Upper lobe of left lung (tissue), 6 donors: ENCODE measurements at regions not wholly inside any gene's neighbourhood (a gene's known extent, or its start where the extent isn't known, plus 50 kb on each side); places are given as distances from the start of the nearest gene placed in this dataset.

Experiments used
- ATAC-seq, 2 donors: fragments of 200-7000 bp; cut with Tn5 transposase; one replicate each; pipeline ENCODE4 v1.9.1; 2022; ENCODE audit warnings: mild to moderate bottlenecking in 2 of 2, moderate library complexity in 2 of 2; ENCODE audit not compliant: low FRiP score in 2 of 2
- DNase-seq, 2 donors: peaks; one replicate each; pipeline ENCODE4 v3.0.0-alpha.2; 2019 to 2020
- H3K27ac ChIP-seq, 4 donors: fragments of 200-600 bp; sonication (generic); one replicate each; pipeline ENCODE4 v1.5.1; 2016 to 2019
- H3K27me3 ChIP-seq, 4 donors: fragments of 200-600 bp; sonication (generic); one replicate each; pipeline ENCODE4 v1.5.1; 2017 to 2019
- H3K36me3 ChIP-seq, 4 donors: fragments of 200-600 bp; sonication (generic); one replicate each; pipeline ENCODE4 v1.5.1; 2016 to 2019
- H3K4me1 ChIP-seq, 4 donors: fragments of 200-600 bp; sonication (generic); one replicate each; pipeline ENCODE4 v1.5.1; 2018 to 2019
- H3K4me3 ChIP-seq, 4 donors: fragments of 200-600 bp; sonication (generic); one replicate each; pipeline ENCODE4 v1.5.1; 2017 to 2019; ENCODE audit warnings: mild to moderate bottlenecking in 2 of 4, moderate library complexity in 1 of 4
- H3K9me3 ChIP-seq, 4 donors: fragments of 200-600 bp; sonication (generic); one replicate each; pipeline ENCODE4 v1.5.1; 2018 to 2019
- CTCF ChIP-seq, 6 experiments: fragments of 450-650 bp in 4 of 6; fragments of 200-600 bp in 2 of 6; sonication (generic) in 2 of 6; IDR thresholded peaks; one replicate each; pipeline ENCODE4 v1.5.1; 2016 to 2019; ENCODE audit warnings: antibody characterized with exemption in 6 of 6
- EP300 ChIP-seq, 4 donors: sonication (generic); formaldehyde crosslinking; IDR thresholded peaks; one replicate each; pipeline ENCODE4 v1.5.1; 2017; ENCODE audit warnings: antibody characterized with exemption in 4 of 4, control low read depth in 2 of 4
- POLR2A ChIP-seq, 4 donors: fragments of 450-650 bp; IDR thresholded peaks; one replicate each; pipeline ENCODE4 v1.5.1; 2016 to 2017; ENCODE audit warnings: antibody characterized with exemption in 4 of 4, mild to moderate bottlenecking in 2 of 4
- POLR2AphosphoS5 ChIP-seq, 2 donors: sonication (generic); formaldehyde crosslinking; IDR thresholded peaks; one replicate each; pipeline ENCODE4 v1.5.1; 2017; ENCODE audit warnings: antibody characterized with exemption in 2 of 2
- WGBS, 2 donors: methylation state at CpG; one replicate each; pipeline ENCODE4 v1.1.5; 2017 to 2018; 5-methylcytosine and 5-hydroxymethylcytosine counted together
- donor health status: DM: no; HTN: no; CAD: no; lungs with moderate emphysema.
- donor health status: DM: no; HTN: yes; CAD: no; lungs with severe emphysema.

GRCh38 chr20:57811374-57812020, 101.7 kb upstream of the PMEPA1 start:
- Histone ChIP-seq H3K27ac (peak overlapping the region in 1 of 4 donors; percentile 67), H3K4me1 (peaks cover 0 to 18% (median 4%) of the 10 kb centered on the region in 4 donors), H3K4me3 (no peak overlapping the region), H3K27me3 (no peaks in the 10 kb centered on the region), H3K36me3 (no peaks in the 10 kb centered on the region), H3K9me3 (no peaks in the 10 kb centered on the region)
- WGBS, 2 donors, result 28 to 42% methylated on average over 9 of the region's 9 CpGs
- peak in 1 of 2 donors; percentile 7 for ATAC-seq
- DNase-seq, result peak in 1 of 2 donors; percentile 39
- TF ChIP-seq CTCF (IDR thresholded peaks at IDR 0.05) (no peak), POLR2A (IDR thresholded peaks at IDR 0.05) (no peak), POLR2AphosphoS5 (IDR thresholded peaks at IDR 0.05) (peak in 1 of 2 donors; percentile 61)

DNA sequence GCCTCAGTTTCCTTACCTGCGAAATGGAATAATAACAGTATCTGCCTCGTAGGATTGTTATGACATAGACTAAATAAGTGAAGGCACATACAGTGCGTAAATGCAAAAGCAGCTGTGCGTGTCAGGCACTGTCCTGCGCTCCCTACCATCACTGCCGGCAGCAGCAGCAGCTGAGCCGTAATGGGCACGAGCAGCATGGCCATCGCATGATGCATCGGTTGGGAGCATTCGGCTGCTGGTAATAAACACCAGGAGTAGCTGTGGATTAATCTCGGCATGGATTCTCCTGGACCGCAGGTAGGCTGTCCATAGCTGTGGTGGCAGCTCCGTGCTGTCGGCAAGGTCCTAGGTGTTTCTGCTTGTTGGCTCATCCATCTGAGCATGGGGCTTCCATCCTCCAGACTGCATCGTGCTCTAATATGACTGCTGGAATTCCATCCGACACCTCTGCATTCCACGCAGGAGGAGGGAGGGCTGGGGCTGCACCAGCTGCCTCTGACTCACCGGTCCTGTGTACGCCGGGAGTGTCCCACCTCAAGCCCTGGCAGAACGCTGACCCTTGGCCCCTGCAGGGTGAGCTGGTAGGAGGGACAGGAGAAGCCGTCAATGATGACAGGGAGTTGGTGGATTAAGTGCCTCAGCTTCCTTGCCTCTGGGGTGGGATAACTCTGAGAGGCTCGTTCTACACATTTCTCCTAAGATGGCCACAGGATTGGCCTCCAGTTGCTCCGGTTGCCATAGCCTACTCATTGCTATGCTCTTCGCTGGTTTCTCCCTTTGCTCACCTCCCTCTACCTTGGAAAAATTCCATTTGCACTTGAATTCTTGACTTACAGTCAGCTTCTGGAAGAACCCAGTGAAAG, 100.9 kb upstream of the PMEPA1 start:
- H3K27me3 ChIP-seq, result no peaks in the 10 kb centered on the region
- 80 to 94% methylated on average over 19 to 26 of the region's 26 CpGs for WGBS, 2 donors
- ATAC-seq (peak in 1 of 2 donors; percentile 8), DNase-seq (no peak)
- H3K4me1 ChIP-seq, result peaks cover 0 to 18% (median 4%) of the 10 kb centered on the region in 4 donors
- no peak overlapping the region for H3K4me3 ChIP-seq
- no peak overlapping the region for H3K27ac ChIP-seq
- no peaks in the 10 kb centered on the region for H3K36me3 ChIP-seq
- TF ChIP-seq CTCF (IDR thresholded peaks at IDR 0.05) (no peak), POLR2A (IDR thresholded peaks at IDR 0.05) (no peak), EP300 (IDR thresholded peaks at IDR 0.05) (no peak), POLR2AphosphoS5 (IDR thresholded peaks at IDR 0.05) (no peak)
- H3K9me3 ChIP-seq, result no peaks in the 10 kb centered on the region

DNA sequence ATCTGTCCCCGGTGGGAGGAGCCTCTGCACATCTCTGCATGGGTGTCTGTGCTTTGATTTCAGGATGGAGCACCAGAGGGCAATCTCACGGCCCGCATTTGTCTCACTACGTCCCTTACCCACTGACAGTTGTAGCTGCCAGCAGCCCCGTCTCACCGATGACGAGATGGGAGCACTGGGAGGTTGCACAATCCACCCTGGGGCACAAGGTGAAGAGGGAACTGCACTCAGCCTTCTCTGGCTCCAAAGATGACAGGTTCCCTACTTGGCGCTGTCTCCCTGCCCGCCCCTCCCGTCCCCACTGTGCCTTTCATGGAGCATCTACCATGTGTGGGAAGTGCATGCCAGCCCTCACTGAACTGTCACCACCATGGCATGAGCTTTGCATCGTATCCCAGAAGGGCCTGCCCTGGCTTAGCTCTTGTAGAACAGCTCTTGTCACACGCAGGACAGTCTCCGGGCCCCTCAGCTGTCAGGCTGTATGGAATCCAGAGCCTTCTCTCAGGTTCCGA, 99.9 kb upstream of the PMEPA1 start:
- no peaks in the 10 kb centered on the region for H3K36me3 ChIP-seq
- DNase-seq (peak in 1 of 2 donors; percentile 30), ATAC-seq (no peak)
- peaks cover 0 to 18% (median 4%) of the 10 kb centered on the region in 4 donors for H3K4me1 ChIP-seq
- no peak overlapping the region for H3K4me3 ChIP-seq
- TF ChIP-seq POLR2AphosphoS5 (IDR thresholded peaks at IDR 0.05), result no peak
- no peak for TF ChIP-seq CTCF (IDR thresholded peaks at IDR 0.05)
- no peak for TF ChIP-seq POLR2A (IDR thresholded peaks at IDR 0.05)
- TF ChIP-seq EP300 (IDR thresholded peaks at IDR 0.05), result no peak
- H3K27ac ChIP-seq, result no peak overlapping the region
- 54 to 78% methylated on average over 6 to 14 of the region's 14 CpGs for WGBS, 2 donors
- no peaks in the 10 kb centered on the region for H3K27me3 ChIP-seq
- H3K9me3 ChIP-seq, result no peaks in the 10 kb centered on the region

DNA sequence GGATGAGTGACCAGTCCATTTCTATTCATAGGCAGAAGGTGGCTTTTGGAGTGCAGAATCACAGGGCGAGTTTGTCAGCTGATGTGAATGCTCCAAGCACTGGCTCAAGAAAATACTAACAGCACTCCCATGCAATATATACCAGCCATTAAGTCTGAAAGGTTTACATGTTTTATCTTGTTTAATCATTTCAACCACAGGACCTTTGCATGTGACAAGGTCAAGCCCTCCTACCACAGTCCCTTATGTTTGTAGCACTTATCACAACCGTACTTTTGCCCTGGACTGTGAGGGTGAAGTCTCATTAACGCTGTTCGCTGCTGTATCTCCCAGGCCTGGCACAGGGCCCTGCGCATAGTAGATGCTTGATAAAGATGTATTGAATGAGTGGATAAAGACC, 99.3 kb upstream of the PMEPA1 start:
- Histone ChIP-seq H3K4me1 (peaks cover 0 to 18% (median 4%) of the 10 kb centered on the region in 4 donors), H3K36me3 (no peaks in the 10 kb centered on the region), H3K27me3 (no peaks in the 10 kb centered on the region), H3K9me3 (no peaks in the 10 kb centered on the region), H3K27ac (no peak overlapping the region), H3K4me3 (no peak overlapping the region)
- TF ChIP-seq POLR2AphosphoS5 (IDR thresholded peaks at IDR 0.05), result no peak
- TF ChIP-seq POLR2A (IDR thresholded peaks at IDR 0.05), result no peak
- TF ChIP-seq EP300 (IDR thresholded peaks at IDR 0.05), result no peak
- no peak for TF ChIP-seq CTCF (IDR thresholded peaks at IDR 0.05)
- ATAC-seq (no peak), DNase-seq (no peak)
- 91 to 92% methylated on average over 5 of the region's 5 CpGs for WGBS, 2 donors
